ENCODE measurements at regions not wholly inside any gene's neighbourhood (a gene's known extent, or its start where the extent isn't known, plus 50 kb on each side); places are given as distances from the start of the nearest gene placed in this dataset.
A peak's percentile ranks its signal among the peaks of the same experiment; 100 is the strongest.
"Not testable (repeated sequence)": the region's sequence is repeated elsewhere in the genome, so short reads cannot be mapped to it uniquely, and the experiment has no call there.

DNA sequence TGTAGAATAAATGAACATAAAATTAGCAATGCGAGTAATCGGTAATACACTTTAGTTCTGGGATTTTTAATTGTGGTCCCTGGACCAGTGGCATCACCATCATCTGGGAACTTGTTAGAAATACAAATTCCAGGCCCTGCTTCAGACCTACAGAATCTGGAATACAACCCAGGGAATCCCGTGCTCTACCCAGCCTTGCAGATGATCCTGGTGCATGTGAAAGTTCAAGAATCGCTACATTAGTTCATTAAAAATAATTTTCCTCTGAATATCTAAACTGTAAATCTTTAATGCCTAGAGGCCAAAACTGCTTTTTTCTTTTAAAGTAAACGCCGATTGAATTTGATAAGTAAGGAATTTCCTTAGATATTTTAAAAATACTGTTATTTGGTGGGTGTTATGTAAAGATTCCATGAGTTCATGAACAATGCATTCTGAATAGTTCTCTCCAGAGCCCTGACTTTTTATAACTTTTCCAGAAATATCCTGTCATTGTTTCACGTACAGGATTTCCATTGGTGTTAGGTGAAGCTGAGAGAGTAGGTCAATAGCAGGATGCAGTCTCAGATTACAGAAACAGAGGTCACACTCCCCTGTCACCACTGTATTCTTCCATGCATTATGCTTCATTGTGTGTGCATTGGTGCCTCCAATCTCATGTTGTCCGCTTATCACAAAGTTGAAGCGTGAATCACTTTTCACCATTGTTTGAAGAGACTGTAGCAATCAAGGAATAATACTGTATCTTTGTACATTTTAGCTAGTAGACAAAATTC, 596.5 kb upstream of the KLF12 start:
- DNase-seq (ENCODE audit: low read depth): no peak

DNA sequence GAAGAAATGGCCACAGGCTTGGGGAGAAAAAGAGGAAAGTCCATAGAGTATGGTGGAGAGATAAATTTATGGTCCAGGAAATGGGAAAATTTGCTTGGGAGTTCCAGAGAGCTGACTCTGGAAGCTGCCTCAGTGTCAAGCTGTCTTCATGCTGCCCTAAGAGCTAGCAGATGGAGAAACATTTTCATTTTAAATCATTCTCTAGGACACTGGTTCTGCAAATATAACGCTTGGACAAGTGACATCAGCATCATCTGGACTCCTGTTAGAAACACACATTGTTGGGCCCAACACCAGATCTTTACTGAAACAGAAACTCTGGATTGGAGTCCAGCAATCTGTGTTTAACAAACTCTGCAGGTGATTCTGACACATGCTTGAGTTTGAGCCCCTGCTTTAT, 592.0 kb upstream of the KLF12 start:
- no peak for DNase-seq (ENCODE audit: low read depth)

DNA sequence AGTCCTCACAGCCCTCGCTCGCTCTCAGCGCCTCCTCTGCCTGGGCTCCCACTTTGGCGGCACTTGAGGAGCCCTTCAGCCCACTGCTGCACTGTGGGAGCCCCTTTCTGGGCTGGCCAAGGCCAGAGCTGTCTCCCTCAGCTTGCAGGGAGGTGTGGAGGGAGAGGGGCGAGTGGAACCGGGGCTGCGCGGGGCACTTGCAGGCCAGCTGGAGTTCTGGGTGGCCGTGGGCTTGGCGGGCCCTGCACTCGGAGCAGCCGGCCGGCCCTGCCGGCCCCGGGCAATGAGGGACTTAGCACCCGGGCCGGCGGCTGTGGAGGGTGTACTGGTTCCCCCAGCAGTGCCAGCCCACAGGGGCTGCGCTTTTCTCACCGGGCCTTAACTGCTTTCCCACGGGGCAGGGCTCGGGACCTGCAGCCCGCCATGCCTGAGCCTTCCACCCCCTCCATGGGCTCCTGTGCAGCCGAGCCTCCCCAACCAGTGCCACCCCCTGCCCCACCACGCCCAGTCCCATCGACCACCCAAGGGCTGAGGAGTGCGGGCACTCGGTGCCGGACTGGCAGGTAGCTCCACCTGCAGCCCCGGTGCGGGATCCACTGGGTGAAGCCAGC, 584.1 kb upstream of the KLF12 start:
- DNase-seq (ENCODE audit: low read depth): not testable (repeated sequence)

DNA sequence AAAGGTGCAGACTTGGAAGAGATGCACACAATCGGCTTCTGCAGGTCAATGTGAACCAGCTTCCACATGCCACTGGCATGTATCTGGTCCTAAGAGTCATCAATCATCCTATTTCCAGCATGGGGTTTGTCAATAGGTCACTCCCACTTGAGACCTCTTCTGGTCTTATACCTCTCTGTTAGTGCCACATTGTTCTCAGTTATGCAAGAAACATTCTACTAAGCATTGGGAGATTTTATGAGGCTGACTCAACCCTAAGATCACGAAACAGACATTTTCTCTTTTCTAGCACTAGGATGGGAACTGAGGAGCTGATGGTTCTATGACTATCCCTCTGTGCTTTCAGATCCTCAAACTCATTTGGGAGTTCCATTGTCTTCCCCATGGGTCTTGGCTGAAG, 581.5 kb upstream of the KLF12 start:
- peak; percentile 50 for DNase-seq (ENCODE audit: low read depth)

DNA sequence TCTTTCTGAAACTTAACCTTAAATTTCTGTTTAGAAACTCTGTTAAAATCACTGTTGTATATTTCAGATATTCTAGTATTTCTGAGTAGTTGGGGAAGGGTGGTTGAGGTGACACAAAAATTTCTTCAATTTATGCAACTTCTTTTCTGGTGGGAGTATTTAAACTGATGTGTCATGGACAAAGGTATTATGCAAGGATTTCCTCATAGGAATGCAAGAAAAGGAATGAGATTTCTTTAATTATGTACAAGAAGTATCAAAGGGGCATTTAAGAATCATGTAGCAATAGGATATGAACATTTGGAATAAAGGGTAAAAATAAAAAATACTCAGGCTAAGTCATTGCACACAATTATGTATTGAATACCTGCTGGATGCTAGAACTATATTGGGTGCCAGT, 575.8 kb upstream of the KLF12 start:
- no peak for DNase-seq (ENCODE audit: low read depth)

DNA sequence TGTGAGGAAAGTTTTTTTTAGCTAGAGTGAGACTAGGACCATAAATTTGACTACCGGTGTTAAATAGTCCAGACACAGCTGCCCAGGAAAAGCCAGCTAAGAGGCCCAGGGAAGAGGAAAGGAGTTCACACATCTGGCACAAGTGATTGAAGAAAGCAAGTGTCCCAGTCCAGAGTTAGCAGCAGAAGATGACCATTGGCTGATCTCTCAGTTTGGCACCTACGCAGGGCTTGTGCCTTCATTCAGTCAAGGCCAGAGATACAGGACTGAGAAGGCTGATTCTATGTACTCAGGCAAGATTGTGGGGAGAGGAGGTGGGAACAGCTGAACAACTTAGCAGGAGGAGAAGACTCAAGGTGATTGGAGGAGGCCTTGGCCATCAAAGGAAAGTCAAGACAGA, 575.0 kb upstream of the KLF12 start:
- no peak for DNase-seq (ENCODE audit: low read depth)

DNA sequence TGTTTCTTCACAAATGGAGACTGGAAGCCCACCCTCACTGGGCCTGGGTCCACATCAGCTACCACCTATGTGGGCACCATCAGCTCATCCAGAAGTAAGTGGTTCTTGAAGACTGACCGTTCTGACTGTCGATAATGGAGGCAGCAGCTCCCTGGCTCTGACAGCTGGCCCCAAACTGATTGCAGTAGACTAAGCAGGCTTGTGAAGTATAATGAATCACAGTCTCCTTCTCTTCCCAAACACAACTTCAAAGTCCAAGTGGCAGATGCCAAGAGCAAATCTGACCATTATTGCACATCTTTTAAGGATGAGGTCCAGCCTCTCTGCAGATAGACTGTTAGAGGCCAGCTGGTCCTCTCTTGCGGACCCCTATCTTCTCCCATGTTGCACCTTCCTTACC, 574.4 kb upstream of the KLF12 start:
- DNase-seq (ENCODE audit: low read depth): no peak

DNA sequence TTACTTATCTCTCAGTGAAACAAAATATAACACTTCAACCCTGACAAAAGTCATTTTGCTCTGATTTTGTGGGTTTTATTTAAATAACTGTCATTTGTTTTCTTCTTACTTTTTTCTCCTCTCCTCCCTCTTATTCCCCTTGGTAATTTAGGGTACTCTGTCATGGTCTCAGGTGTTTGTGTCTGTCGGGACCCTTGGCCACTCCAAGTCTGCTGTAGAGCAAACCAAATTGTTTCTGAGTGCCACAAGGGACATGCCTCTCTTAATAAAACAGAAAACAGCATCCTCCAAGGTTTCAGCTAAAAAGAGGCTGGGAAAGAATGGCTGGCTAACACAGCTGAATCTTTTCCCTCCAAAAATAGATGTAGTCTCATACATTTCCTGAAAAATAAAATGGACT, 573.1 kb upstream of the KLF12 start:
- DNase-seq (ENCODE audit: low read depth): no peak

DNA sequence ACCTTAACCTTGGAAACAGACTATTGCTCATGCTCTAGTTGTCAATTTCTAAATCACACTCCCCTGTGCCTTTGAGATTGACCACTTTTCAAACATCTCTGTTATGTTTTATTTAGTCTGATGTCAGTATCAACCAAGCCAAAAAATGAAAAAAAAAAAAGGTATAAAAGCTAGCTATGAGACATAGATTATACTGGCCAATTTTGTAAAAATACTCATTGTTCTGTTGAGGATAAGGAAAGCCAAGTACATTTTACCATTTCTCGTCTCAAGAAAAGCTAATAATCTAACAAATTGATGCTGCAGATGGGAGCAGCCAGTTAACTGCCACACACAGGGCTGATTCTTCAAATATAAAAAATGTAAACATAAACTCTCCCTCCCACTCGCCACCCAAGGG, 572.6 kb upstream of the KLF12 start:
- no peak for DNase-seq (ENCODE audit: low read depth)

DNA sequence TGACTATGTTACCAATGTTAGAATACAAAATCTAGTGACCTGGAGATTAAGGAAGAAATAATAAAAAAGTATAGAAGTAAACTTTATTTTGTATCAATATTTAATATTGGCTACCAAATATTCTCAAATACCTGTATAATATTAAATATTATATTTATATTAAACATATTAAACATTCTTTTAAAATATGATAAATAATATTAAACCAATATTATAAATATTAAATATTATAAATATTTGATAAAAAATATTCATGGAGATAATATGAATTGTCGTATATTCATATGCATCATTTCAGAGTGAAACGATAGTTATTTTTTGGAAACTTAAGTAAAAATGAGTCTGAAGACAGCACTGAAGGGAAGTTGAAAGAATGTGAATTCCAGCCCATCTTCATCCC, 571.2 kb upstream of the KLF12 start:
- no peak for DNase-seq (ENCODE audit: low read depth)

DNA sequence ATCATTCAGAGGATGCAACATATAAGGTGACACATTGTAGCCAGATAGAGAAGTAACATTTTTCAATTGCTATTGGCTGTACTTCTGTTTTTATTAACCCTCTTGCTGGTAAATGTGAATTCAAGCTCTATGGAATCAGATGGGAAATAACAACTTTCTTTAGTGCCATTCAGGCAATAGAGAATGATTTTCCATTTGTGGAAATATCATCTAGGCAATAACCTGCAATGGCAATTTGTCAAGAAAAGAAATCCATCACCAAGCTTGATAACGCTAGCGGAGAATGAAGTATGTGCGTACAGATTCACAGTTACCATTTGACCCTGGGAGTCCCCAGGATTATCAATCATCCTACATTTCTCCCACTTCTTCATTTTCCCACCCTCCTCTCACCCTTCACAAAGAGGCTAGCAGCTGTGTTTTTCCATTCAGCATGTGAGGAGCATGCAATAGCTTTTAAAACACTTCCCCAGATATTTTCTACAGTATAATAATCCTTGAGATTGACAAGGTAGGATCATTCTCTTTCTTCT, 569.7 kb upstream of the KLF12 start:
- DNase-seq (ENCODE audit: low read depth): no peak

DNA sequence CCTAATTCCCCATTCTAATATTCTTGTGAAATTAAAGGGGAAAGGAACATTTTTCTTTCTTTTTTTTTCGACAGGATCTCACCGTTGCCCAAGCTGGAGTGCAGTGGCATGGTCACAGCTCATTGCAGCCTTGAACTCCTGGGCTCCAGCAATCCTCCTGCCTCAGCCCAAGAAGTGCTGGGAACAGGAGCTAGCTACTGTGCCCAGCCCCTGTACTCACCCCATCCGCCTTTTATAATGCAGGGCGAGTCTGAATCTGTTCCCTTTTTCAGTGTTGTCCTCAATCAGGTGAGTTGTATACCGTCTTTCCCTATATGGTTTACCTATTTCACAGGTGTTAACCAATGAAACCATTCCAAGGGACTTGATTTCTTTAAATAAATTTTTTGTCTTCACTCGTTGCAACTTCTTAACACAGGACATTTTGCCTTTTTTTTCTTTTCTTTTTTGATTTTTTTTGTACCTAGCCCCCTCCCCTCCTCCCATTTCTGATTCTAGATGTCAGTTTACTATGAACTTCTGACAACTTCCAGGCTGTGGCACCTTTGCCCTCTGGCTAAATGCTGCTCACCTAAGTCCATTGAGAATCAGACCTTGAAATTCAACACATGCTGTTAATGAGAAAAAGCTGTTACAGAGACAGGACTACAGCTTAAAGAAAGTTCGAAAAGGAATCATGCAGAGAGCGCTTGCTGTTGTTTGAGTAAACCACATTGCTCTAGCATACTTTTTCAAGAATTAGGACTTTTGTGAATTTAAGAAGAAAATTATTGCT, 562.1 kb upstream of the KLF12 start:
- DNase-seq (ENCODE audit: low read depth): no peak

DNA sequence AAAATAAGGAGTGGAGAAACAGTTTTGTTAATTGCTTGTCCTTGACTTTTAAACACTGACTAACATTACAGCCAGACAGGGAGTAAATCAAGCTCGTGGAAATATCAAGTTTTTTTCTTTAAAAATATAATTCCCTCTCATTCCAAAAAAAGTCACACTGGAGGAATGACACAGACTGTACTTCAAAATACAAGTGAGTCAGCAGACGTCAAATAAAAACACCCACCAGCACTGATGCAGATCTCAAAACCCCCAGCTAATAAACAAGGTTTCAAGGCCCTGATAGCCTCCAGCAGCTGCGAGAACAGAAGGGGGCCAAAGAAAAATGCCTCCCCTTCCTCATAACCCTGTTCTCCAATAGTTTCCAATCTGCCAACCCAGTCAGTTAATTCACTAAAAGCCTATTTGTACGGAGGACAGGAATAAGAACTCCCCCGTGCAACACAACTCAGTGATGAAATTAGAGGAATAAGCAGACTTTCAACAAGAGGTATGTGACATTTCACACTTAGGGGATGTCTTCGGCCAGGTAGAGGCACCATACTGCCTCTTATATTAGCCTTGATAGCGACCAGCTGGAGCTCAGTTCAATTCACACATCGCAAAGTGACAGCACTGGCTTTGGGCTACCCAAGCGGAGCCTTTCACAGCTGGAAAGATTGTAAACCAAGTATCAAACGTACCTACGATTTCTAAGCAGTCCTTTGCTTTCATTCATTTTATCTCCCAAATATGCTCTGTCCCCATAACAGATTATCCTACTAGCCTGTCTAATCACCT, 561.0 kb upstream of the KLF12 start:
- no peak for DNase-seq (ENCODE audit: low read depth)

DNA sequence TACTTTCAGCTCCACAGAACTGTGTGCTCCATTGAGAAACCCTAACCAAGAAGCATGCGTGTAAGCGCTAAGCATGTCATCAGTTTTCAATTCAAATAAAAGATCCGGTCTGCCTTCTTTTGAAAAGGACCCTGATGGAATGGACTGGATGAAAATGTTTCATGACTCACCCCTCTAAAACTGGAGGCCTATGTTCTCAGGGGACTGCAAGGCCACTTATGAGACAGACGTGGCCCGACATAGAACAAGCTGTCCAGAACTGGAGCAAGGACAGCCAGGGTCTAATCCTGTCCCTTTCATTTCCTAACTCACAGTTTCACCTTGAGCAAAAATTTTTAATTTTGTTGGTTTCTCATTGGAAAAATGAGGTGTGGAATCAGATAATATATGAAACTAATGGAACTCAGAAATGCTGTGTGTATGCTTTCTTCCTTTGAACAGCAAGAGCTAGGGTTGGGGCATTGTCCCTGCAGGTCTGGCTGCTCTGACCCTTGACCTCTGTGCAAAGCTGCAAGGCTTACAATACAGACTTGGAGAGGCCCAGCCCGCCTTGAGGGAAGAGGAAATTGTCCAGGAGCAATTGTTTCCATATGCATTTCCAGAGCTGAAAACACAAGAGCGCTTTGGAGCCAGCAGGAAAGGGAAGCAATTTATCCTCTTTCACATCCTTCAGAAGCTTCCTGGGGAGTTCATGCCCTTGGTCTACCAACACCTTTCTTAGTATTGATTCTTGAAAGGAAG, 553.4 kb upstream of the KLF12 start:
- no peak for DNase-seq (ENCODE audit: low read depth)

DNA sequence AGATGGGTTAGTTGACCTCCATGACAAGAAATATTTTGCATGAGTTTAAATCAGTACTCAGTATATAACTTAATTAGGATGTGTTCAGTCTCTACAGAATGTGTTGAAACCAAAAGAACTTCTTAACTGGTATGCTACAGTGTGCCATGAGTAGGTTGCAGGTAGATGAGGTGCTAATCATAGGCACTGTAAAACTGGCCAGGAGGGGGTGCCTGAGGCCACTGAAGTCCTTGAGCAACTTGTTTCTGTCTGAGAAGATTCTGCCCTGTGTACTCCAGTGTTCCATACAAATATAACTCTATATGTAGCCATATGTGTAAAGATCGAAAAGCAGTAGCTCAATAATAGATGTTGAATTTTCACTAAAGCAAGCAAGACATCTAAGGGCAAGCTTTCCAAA, 549.2 kb upstream of the KLF12 start:
- peak; percentile 3 for DNase-seq (ENCODE audit: low read depth)

DNA sequence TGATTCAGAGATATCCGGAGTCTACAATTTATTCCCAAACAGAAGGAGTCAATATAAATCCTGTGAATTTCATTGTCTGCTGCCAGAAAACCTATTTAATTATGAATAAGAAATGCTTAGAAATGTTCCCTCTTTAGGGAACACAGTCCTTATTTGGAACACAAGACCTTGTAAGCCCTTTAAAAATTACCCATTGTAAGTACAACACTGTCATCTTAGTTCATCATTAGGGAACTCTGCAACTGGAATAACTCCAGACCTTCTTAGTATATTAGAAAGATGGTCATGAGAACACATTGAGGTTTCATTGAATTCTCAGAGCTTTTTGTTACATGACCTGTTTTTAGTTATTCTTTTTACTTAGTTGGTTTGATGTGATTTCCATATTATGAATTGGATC, 548.5 kb upstream of the KLF12 start:
- DNase-seq (ENCODE audit: low read depth): no peak

DNA sequence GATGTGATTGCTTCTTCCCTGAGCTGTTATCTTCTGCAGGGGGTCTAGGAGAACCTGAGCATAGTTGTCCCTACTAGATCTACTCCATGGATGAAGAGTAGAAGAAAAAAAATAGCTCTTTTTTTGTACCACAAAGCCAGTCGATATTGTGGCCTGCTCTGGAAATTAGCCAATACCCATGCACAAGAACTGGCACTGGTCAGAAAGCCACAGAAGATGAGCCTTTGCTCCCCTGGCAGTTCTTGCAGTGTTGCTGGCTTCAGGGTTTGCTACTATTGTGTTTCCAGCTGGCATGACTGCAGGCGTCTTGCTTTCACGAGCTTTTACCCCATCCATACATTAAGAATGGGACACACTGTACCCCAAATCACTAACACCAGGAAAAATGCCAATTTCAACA, 547.7 kb upstream of the KLF12 start:
- DNase-seq (ENCODE audit: low read depth): peak; percentile 6

DNA sequence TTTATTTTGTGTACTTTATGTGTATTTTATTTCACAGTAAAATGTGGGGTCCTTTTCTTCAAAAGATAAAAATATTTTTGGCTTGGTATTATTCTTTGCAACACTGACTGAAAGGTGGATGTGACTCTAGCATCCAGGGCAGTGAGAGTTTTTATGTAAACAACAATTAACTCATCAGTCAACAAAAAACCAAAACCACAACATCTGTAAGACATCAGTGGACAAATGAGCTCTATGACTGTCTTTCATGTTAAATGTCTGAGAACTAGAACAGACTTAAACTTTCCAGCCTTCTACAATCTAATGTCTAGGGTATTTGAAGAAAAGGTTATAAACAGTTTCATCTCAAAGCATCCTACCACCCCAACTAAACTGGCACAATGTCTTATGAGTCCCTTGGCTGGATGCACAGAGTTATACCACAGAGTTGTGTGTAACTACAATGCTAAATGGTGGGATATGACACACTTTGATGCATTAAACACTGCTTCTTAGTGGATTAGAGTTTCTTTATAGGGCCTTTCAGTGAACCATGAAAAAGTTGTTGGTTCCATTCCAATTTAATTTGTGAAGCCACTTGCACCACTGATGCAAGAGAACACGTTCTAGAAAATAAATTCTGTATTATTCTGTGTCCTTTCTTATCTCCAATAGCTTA, 544.2 kb upstream of the KLF12 start:
- no peak for DNase-seq (ENCODE audit: low read depth)

DNA sequence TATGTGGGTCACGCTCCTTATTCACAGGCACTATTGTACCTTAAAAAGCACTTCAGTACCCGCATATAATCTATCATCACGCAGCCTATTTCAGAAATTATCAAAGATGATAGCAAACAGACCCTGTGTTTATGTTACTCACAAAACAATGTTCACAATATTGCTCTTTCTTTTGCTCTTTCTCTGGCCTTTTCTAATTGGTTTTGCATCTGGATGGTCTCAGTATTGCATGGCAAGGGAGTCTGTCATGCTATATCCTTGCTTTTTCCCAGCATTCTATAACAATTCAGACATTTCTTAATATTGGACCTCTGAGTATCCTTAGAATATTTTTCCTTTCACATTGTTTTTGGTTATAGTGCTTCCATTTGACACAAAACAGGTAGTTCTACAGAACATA, 541.8 kb upstream of the KLF12 start:
- no peak for DNase-seq (ENCODE audit: low read depth)

DNA sequence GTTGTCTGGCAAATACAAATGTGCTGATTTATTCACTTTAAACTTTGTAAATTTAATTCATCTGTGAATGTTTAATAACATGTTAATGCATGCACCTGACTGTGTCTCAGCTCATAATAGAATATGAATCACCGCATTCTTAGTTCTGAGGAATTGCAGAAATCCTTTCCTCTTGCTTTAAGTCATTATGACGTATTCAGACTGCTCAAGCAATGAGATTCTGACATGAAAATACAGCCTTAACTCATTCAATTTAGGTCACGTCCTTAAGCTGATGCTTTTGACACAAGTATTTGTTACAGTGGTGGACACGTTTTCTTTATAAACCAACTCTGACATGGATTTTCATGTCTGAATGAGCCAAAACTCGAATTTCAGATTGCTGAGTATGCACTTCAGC, 541.0 kb upstream of the KLF12 start:
- DNase-seq (ENCODE audit: low read depth): peak; percentile 9

DNA sequence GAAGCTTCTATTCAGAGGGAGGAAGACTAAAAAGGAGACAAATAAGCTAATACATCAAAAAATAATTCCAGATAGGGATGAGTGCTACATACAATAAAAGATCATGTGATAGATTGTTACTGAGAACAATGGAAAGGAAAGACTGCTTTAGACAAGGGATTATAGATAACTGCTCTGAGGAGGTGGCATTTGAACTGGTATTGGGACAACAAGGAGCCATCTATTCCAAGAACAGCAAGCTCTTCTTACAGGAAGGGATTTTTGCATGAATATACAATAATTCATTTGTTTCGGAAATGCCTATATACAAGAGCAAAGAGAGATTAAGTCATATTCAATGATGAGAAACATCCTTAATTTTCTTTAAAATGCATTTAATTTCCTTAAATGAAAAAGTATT, 540.5 kb upstream of the KLF12 start:
- DNase-seq (ENCODE audit: low read depth): no peak
